ENCODE measurements at regions not wholly inside any gene's neighbourhood (a gene's known extent, or its start where the extent isn't known, plus 50 kb on each side); places are given as distances from the start of the nearest gene placed in this dataset.

GRCh38 chr15:38876211-38876610, 311.6 kb upstream of the RASGRP1 start:
- no peak for TF ChIP-seq CTCF (IDR thresholded peaks at IDR 0.05; ENCODE audit: insufficient read depth, low read depth, low read length)
- no peak for TF ChIP-seq EZH2 (IDR thresholded peaks at IDR 0.05; ENCODE audit: insufficient read depth, low read length)
